GM18907 (cell line): ENCODE measurements at regions not wholly inside any gene's neighbourhood (a gene's known extent, or its start where the extent isn't known, plus 50 kb on each side); places are given as distances from the start of the nearest gene placed in this dataset.
"Not testable (repeated sequence)": the region's sequence is repeated elsewhere in the genome, so short reads cannot be mapped to it uniquely, and the experiment has no call there.

Experiments used
- ATAC-seq: cut with Tn5 transposase; IDR thresholded peaks from one replicate; pipeline ENCODE4 v1.9.1; 2021; ENCODE audit warnings: mild to moderate bottlenecking, moderate library complexity; ENCODE audit not compliant: unreplicated experiment

- no peak for ATAC-seq
These were observed 999.1 kb upstream of the ATXN8OS start for GRCh38 chr13:69108486-69108885.

- no peak for ATAC-seq
These were observed 1000.2 kb upstream of the ATXN8OS start for GRCh38 chr13:69107436-69107835.

- ATAC-seq = no peak
These were observed 1005.8 kb upstream of the ATXN8OS start for GRCh38 chr13:69101841-69102240.

- no peak for ATAC-seq
These were observed 1013.1 kb upstream of the ATXN8OS start for GRCh38 chr13:69094485-69094884.

- ATAC-seq = no peak
These were observed 1014.9 kb upstream of the ATXN8OS start for GRCh38 chr13:69092615-69093322.

- no peak for ATAC-seq
These were observed 1030.4 kb upstream of the ATXN8OS start for GRCh38 chr13:69077267-69077666.

GRCh38 chr13:69069554-69070133 is 1038.0 kb upstream of the ATXN8OS start:
- ATAC-seq = no peak

- ATAC-seq = no peak
These were observed 1056.9 kb upstream of the ATXN8OS start for GRCh38 chr13:69050696-69051095.

- ATAC-seq = no peak
These were observed 1063.0 kb upstream of the ATXN8OS start for GRCh38 chr13:69044629-69045028.

GRCh38 chr13:69040898-69041297 is 1066.7 kb upstream of the ATXN8OS start:
- no peak for ATAC-seq

- ATAC-seq = no peak
These were observed 1071.9 kb upstream of the ATXN8OS start for GRCh38 chr13:69035771-69036170.

- ATAC-seq = no peak
These were observed 1078.7 kb upstream of the ATXN8OS start for GRCh38 chr13:69028936-69029335.

- ATAC-seq = no peak
These were observed 1087.5 kb upstream of the ATXN8OS start for GRCh38 chr13:69020120-69020519.

GRCh38 chr13:69018173-69018572 is 1089.5 kb upstream of the ATXN8OS start:
- ATAC-seq = not testable (repeated sequence)

GRCh38 chr13:69010789-69011188 is 1096.8 kb upstream of the ATXN8OS start:
- no peak for ATAC-seq

- no peak for ATAC-seq
These were observed 1099.1 kb upstream of the ATXN8OS start for GRCh38 chr13:69008499-69008898.

- no peak for ATAC-seq
These were observed 1109.6 kb upstream of the ATXN8OS start for GRCh38 chr13:68998056-68998455.

GRCh38 chr13:68996668-68997025 is 1111.0 kb upstream of the ATXN8OS start:
- ATAC-seq = no peak

- ATAC-seq = no peak
These were observed 1111.5 kb upstream of the ATXN8OS start for GRCh38 chr13:68995972-68996667.

GRCh38 chr13:68993154-68993553 is 1114.5 kb upstream of the ATXN8OS start:
- no peak for ATAC-seq

- no peak for ATAC-seq
These were observed 1119.5 kb upstream of the ATXN8OS start for GRCh38 chr13:68988176-68988575.

- no peak for ATAC-seq
These were observed 1120.0 kb upstream of the ATXN8OS start for GRCh38 chr13:68987585-68987984.
